ENCODE measurements at regions not wholly inside any gene's neighbourhood (a gene's known extent, or its start where the extent isn't known, plus 50 kb on each side); places are given as distances from the start of the nearest gene placed in this dataset.

- no peak for TF ChIP-seq CTCF (IDR thresholded peaks at IDR 0.05; ENCODE audit: low read depth, low read length)
- TF ChIP-seq POLR2A (IDR thresholded peaks at IDR 0.05; ENCODE audit: extremely low read depth, insufficient read length) = no peak
- TF ChIP-seq MYC (IDR thresholded peaks at IDR 0.05; ENCODE audit: low read depth, low read length) = no peak
Measured at GRCh38 chr6:47905717-47906116, 123.9 kb downstream of the OPN5 start.

Data from NB4 (cell line).